ENCODE measurements at regions not wholly inside any gene's neighbourhood (a gene's known extent, or its start where the extent isn't known, plus 50 kb on each side); places are given as distances from the start of the nearest gene placed in this dataset.

DNA sequence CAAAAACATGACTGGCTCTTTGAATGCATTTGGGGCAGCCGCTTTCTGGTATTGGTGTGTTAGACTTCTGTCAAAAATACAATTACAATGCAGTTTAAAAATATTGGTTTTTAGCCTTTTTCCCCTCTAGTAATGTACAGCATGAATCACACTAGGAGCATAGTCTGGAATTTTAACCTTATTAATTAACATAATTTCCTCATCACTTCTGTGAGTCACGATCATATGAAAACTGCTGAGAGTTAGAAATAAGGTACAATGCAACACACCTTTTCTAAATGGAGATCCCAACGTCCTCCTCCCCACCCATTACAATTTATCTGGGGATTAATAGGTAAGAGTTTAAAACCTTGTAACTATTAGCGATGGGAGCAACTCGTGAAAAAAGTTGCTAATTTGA is 297.1 kb upstream of the RIMS1 start:
- TF ChIP-seq, protein P1, sequence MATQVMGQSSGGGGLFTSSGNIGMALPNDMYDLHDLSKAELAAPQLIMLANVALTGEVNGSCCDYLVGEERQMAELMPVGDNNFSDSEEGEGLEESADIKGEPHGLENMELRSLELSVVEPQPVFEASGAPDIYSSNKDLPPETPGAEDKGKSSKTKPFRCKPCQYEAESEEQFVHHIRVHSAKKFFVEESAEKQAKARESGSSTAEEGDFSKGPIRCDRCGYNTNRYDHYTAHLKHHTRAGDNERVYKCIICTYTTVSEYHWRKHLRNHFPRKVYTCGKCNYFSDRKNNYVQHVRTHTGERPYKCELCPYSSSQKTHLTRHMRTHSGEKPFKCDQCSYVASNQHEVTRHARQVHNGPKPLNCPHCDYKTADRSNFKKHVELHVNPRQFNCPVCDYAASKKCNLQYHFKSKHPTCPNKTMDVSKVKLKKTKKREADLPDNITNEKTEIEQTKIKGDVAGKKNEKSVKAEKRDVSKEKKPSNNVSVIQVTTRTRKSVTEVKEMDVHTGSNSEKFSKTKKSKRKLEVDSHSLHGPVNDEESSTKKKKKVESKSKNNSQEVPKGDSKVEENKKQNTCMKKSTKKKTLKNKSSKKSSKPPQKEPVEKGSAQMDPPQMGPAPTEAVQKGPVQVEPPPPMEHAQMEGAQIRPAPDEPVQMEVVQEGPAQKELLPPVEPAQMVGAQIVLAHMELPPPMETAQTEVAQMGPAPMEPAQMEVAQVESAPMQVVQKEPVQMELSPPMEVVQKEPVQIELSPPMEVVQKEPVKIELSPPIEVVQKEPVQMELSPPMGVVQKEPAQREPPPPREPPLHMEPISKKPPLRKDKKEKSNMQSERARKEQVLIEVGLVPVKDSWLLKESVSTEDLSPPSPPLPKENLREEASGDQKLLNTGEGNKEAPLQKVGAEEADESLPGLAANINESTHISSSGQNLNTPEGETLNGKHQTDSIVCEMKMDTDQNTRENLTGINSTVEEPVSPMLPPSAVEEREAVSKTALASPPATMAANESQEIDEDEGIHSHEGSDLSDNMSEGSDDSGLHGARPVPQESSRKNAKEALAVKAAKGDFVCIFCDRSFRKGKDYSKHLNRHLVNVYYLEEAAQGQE (IDR thresholded peaks at IDR 0.05; ENCODE audit: insufficient read depth in 1 of 2, low read depth in 2 of 2, low read length in 2 of 2): no peak
- no peak for TF ChIP-seq TAF1 (IDR thresholded peaks at IDR 0.05; ENCODE audit: borderline replicate concordance, insufficient read depth, low read length)
- TF ChIP-seq SIN3A (IDR thresholded peaks at IDR 0.05; ENCODE audit: borderline replicate concordance, insufficient read depth, low read length): no peak
- TF ChIP-seq POLR2AphosphoS5 (IDR thresholded peaks at IDR 0.05; ENCODE audit: low read depth, low read length): no peak

Measured in PFSK-1 (cell line).